ENCODE measurements at regions not wholly inside any gene's neighbourhood (a gene's known extent, or its start where the extent isn't known, plus 50 kb on each side); places are given as distances from the start of the nearest gene placed in this dataset.
"Not testable (repeated sequence)": the region's sequence is repeated elsewhere in the genome, so short reads cannot be mapped to it uniquely, and the experiment has no call there.

DNA sequence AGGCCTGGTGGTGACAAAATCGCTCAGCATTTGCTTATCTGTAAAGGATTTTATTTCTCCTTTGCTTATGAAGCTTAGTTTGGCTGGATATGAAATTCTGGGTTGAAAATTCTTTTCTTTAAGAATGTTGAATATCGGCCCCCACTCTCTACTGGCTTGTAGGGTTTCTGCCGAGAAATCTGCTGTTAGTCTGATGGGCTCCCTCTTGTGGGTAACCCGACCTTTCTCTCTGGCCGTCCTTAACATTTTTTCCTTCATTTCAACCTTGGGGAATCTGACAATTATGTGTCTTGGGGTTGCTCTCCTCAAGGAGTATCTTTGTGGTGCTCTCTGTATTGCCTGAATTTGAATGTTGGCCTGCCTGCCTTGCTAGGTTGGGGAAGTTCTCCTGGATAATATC, 65.3 kb upstream of the TP53I11 start:
- WGBS (ENCODE audit: low lambda C conversion rate) = 12% methylated on average over 5 of the region's 5 CpGs
- FAIRE-seq; H3K36me3 ChIP-seq (replicated peaks in 1 of 2; ENCODE audit: control insufficient read depth in 1 of 2, insufficient read depth in 2 of 2, low read length in 2 of 2); H3K27ac ChIP-seq (ENCODE audit: extremely low read length, insufficient read depth, low read length); POLR2A ChIA-PET; CTCF ChIA-PET (ENCODE audit: low intra/inter-chr PET ratio, low total read pairs); H3K4me3 ChIP-seq (replicated peaks in 1 of 3; ENCODE audit: insufficient read depth in 1 of 3, low read depth in 2 of 3, low read length in 3 of 3); DNase-seq (ENCODE audit: low spot score); H3K9me3 ChIP-seq (ENCODE audit: low read length); H2AFZ ChIP-seq (ENCODE audit: low read length); H3K27me3 ChIP-seq (ENCODE audit: control insufficient read depth in 1 of 2, insufficient read depth in 2 of 2, low read length in 2 of 2); in situ Hi-C loops (cut with HindIII; ENCODE audit: extremely low pct_ligation_motif_present, low pct_unique_long_range_greater_than_20kb); H3K4me1 ChIP-seq (ENCODE audit: insufficient read depth, low read length); H3K9ac ChIP-seq (ENCODE audit: insufficient read depth, low read depth, low read length); H4K20me1 ChIP-seq (ENCODE audit: insufficient read depth, low read length); H3K79me2 ChIP-seq (ENCODE audit: insufficient read depth, low read length); BruUV-seq (replicated peaks); ATAC-seq; H3K4me2 ChIP-seq (ENCODE audit: low read depth, low read length): not testable (repeated sequence)
- intact Hi-C loops (cut with micrococcal nuclease; ENCODE audit: unreplicated experiment) = loop anchor here (2.0 kb wide), 1 partner anchor 79 kb away; no protein-coding TSS in a partner anchor

DNA sequence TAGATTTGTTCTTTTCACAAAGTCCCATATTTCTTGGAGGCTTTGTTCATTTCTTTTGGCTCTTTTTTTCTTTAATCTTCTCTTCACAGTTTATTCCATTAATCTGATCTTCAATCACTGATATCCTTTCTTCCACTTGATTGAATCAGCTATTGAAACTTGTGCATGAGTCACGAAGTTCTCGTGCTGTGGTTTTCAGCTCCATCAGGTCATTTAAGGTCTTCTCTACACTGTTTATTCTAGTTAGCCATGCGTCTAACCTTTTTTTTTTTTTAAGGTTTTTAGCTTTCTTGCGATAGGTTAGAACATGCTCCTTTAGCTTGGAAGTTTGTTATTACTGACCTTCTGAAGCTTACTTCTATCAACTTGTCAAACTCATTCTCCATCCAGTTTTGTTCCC, 65.8 kb upstream of the TP53I11 start:
- H3K79me2 ChIP-seq (ENCODE audit: insufficient read depth, low read length); H3K4me1 ChIP-seq (ENCODE audit: insufficient read depth, low read length); H3K4me3 ChIP-seq (replicated peaks in 1 of 3; ENCODE audit: insufficient read depth in 1 of 3, low read depth in 2 of 3, low read length in 3 of 3); H3K27ac ChIP-seq (ENCODE audit: extremely low read length, insufficient read depth, low read length); FAIRE-seq; H3K9ac ChIP-seq (ENCODE audit: insufficient read depth, low read depth, low read length); H3K9me3 ChIP-seq (ENCODE audit: low read length); H2AFZ ChIP-seq (ENCODE audit: low read length); DNase-seq (ENCODE audit: low spot score); ATAC-seq; BruUV-seq (replicated peaks); H3K4me2 ChIP-seq (ENCODE audit: low read depth, low read length); in situ Hi-C loops (cut with HindIII; ENCODE audit: extremely low pct_ligation_motif_present, low pct_unique_long_range_greater_than_20kb); CTCF ChIA-PET (ENCODE audit: low intra/inter-chr PET ratio, low total read pairs); POLR2A ChIA-PET; H3K36me3 ChIP-seq (replicated peaks in 1 of 2; ENCODE audit: control insufficient read depth in 1 of 2, insufficient read depth in 2 of 2, low read length in 2 of 2); H4K20me1 ChIP-seq (ENCODE audit: insufficient read depth, low read length); H3K27me3 ChIP-seq (ENCODE audit: control insufficient read depth in 1 of 2, insufficient read depth in 2 of 2, low read length in 2 of 2): not testable (repeated sequence)
- 35% methylated on average over 4 of the region's 4 CpGs for WGBS (ENCODE audit: low lambda C conversion rate)
- intact Hi-C loops (cut with micrococcal nuclease; ENCODE audit: unreplicated experiment) = loop anchor here (2.0 kb wide), 1 partner anchor 80 kb away; no protein-coding TSS in a partner anchor

DNA sequence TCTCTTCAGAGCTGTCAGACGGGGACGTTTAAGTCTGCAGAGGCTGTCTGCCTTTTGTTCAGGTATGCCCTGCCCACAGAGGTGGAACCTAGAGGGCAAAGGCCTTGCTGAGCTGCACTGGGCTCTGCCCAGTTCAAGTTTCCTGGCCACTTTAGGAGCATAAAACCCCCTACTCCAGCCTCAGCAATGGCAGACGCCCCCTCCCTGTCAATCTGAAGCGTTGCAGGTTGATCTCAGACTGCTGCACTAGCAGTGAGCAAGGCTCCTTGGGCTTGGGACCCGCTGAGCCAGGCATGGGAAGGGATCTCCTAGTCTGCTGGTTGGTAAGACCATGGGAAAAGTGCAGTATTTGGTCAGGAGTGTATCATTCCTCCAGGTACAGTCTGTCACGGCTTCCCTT, 66.6 kb upstream of the TP53I11 start:
- H3K9ac ChIP-seq (ENCODE audit: insufficient read depth, low read depth, low read length) = no peak overlapping the region
- DNase-seq (ENCODE audit: low spot score) (no peak), FAIRE-seq (no peak), ATAC-seq (peak; percentile 48; the same call in 1 of the 3 replicates)
- H3K27me3 ChIP-seq (ENCODE audit: control insufficient read depth in 1 of 2, insufficient read depth in 2 of 2, low read length in 2 of 2) = peaks cover 3% of the 10 kb centered on the region in 2 experiments; a peak in 1 of 5 replicates
- WGBS (ENCODE audit: low lambda C conversion rate) = no CpG with 5 or more reads among the region's 6 CpGs
- H3K9me3 ChIP-seq (ENCODE audit: low read length) = no peaks in the 10 kb centered on the region
- H3K4me1 ChIP-seq (ENCODE audit: insufficient read depth, low read length) = no peaks in the 10 kb centered on the region
- no peak overlapping the region for H3K4me3 ChIP-seq (replicated peaks in 1 of 3; ENCODE audit: insufficient read depth in 1 of 3, low read depth in 2 of 3, low read length in 3 of 3)
- H3K4me2 ChIP-seq (ENCODE audit: low read depth, low read length) = no peak overlapping the region
- in situ Hi-C loops (cut with HindIII; ENCODE audit: extremely low pct_ligation_motif_present, low pct_unique_long_range_greater_than_20kb) = no loop called here
- TF ChIP-seq TARDBP (CRISPR knock-in tag; IDR thresholded peaks at IDR 0.05) (no peak), SALL2 (CRISPR knock-in tag; IDR thresholded peaks at IDR 0.05) (no peak), ETV5 (CRISPR knock-in tag; IDR thresholded peaks at IDR 0.05; ENCODE audit: borderline replicate concordance) (no peak)
- TF ChIP-seq, protein P1, sequence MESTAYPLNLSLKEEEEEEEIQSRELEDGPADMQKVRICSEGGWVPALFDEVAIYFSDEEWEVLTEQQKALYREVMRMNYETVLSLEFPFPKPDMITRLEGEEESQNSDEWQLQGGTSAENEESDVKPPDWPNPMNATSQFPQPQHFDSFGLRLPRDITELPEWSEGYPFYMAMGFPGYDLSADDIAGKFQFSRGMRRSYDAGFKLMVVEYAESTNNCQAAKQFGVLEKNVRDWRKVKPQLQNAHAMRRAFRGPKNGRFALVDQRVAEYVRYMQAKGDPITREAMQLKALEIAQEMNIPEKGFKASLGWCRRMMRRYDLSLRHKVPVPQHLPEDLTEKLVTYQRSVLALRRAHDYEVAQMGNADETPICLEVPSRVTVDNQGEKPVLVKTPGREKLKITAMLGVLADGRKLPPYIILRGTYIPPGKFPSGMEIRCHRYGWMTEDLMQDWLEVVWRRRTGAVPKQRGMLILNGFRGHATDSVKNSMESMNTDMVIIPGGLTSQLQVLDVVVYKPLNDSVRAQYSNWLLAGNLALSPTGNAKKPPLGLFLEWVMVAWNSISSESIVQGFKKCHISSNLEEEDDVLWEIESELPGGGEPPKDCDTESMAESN (CRISPR knock-in tag; conservative IDR thresholded peaks at IDR 0.05) = no peak
- ChIA-PET CTCF (ENCODE audit: low intra/inter-chr PET ratio, low total read pairs) (no interaction called here), POLR2A (no interaction called here)
- no peaks in the 10 kb centered on the region for H3K36me3 ChIP-seq (replicated peaks in 1 of 2; ENCODE audit: control insufficient read depth in 1 of 2, insufficient read depth in 2 of 2, low read length in 2 of 2)
- no peaks in the 10 kb centered on the region for H4K20me1 ChIP-seq (ENCODE audit: insufficient read depth, low read length)
- intact Hi-C loops (cut with micrococcal nuclease; ENCODE audit: unreplicated experiment) = loop anchor here (2.0 kb wide), 1 partner anchor 81 kb away; no protein-coding TSS in a partner anchor
- no TSS peak for BruUV-seq (replicated peaks)
- H3K79me2 ChIP-seq (ENCODE audit: insufficient read depth, low read length) = no peaks in the 10 kb centered on the region
- no peak overlapping the region for H3K27ac ChIP-seq (ENCODE audit: extremely low read length, insufficient read depth, low read length)
- H2AFZ ChIP-seq (ENCODE audit: low read length) = no peak overlapping the region
